Type B pancreatic cell (in vitro differentiated cells): ENCODE measurements at regions not wholly inside any gene's neighbourhood (a gene's known extent, or its start where the extent isn't known, plus 50 kb on each side); places are given as distances from the start of the nearest gene placed in this dataset.
"Not testable (repeated sequence)": the region's sequence is repeated elsewhere in the genome, so short reads cannot be mapped to it uniquely, and the experiment has no call there.

Experiments used
- DNase-seq: peaks from one replicate; pipeline ENCODE4 v3.0.0; 2021; ENCODE audit warnings: mixed read lengths; ENCODE audit not compliant: unreplicated experiment; ENCODE audit errors: extremely low spot score
- H3K27ac Mint-ChIP-seq: 2 replicates; pipeline ENCODE4 v1.8.0; 2021; ENCODE audit warnings: mild to moderate bottlenecking, mixed read lengths
- H3K27me3 Mint-ChIP-seq: 2 replicates; pipeline ENCODE4 v1.8.0; 2021; ENCODE audit warnings: mixed read lengths
- H3K36me3 Mint-ChIP-seq: 2 replicates; pipeline ENCODE4 v1.8.0; 2021; ENCODE audit warnings: mixed read lengths
- H3K4me1 Mint-ChIP-seq: one replicate; pipeline ENCODE4 v1.8.0; 2021; ENCODE audit warnings: mixed read lengths; ENCODE audit not compliant: unreplicated experiment
- H3K4me3 Mint-ChIP-seq: 2 replicates; pipeline ENCODE4 v1.8.0; 2021; ENCODE audit warnings: mild to moderate bottlenecking, mixed read lengths
- H3K9me3 Mint-ChIP-seq: 2 replicates; pipeline ENCODE4 v1.8.0; 2021; ENCODE audit warnings: mixed read lengths
- CTCF ChIP-seq: fragments of 200-600 bp; sonication (generic); conservative IDR thresholded peaks from 2 replicates; pipeline ENCODE4 v1.5.0; 2021; ENCODE audit warnings: antibody characterized with exemption, mild to moderate bottlenecking

- Mint-ChIP-seq H3K4me1 (no peaks in the 10 kb centered on the region), H3K27me3 (peaks cover 16% of the 10 kb centered on the region), H3K27ac (no peak overlapping the region), H3K4me3 (no peak overlapping the region), H3K9me3 (no peaks in the 10 kb centered on the region), H3K36me3 (no peaks in the 10 kb centered on the region)
- no peak for DNase-seq
- no peak for TF ChIP-seq CTCF
These were observed 168.0 kb downstream of the FOXB1 start for GRCh38 chr15:60172143-60172542.

- H3K9me3 Mint-ChIP-seq, result no peaks in the 10 kb centered on the region
- no peaks in the 10 kb centered on the region for H3K36me3 Mint-ChIP-seq
- TF ChIP-seq CTCF, result peak; percentile 87
- H3K27ac Mint-ChIP-seq, result no peak overlapping the region
- no peaks in the 10 kb centered on the region for H3K4me1 Mint-ChIP-seq
- H3K27me3 Mint-ChIP-seq, result peaks cover 40% of the 10 kb centered on the region
- no peak for DNase-seq
- no peak overlapping the region for H3K4me3 Mint-ChIP-seq
These were observed 175.8 kb downstream of the FOXB1 start for GRCh38 chr15:60179786-60180391.

GRCh38 chr15:60181957-60182356 lies 177.8 kb downstream of the FOXB1 start:
- not testable (repeated sequence) for H3K36me3 Mint-ChIP-seq, H3K4me1 Mint-ChIP-seq, DNase-seq, H3K27ac Mint-ChIP-seq, H3K9me3 Mint-ChIP-seq, H3K4me3 Mint-ChIP-seq
- H3K27me3 Mint-ChIP-seq, result peaks cover 36% of the 10 kb centered on the region

- no peak overlapping the region for H3K27ac Mint-ChIP-seq
- H3K4me3 Mint-ChIP-seq, result no peak overlapping the region
- DNase-seq, result no peak
- no peak for TF ChIP-seq CTCF
- H3K9me3 Mint-ChIP-seq, result no peaks in the 10 kb centered on the region
- peaks cover 37% of the 10 kb centered on the region for H3K27me3 Mint-ChIP-seq
- no peaks in the 10 kb centered on the region for H3K4me1 Mint-ChIP-seq
- H3K36me3 Mint-ChIP-seq, result no peaks in the 10 kb centered on the region
These were observed 179.3 kb downstream of the FOXB1 start for GRCh38 chr15:60183366-60183765.

- Mint-ChIP-seq H3K27me3 (peaks cover 39% of the 10 kb centered on the region), H3K36me3 (no peaks in the 10 kb centered on the region), H3K27ac (no peak overlapping the region), H3K9me3 (no peaks in the 10 kb centered on the region), H3K4me1 (no peaks in the 10 kb centered on the region), H3K4me3 (no peak overlapping the region)
- TF ChIP-seq CTCF, result no peak
- DNase-seq, result no peak
These were observed 180.5 kb downstream of the FOXB1 start for GRCh38 chr15:60184579-60184978.

GRCh38 chr15:60191016-60191415 lies 186.9 kb downstream of the FOXB1 start:
- TF ChIP-seq CTCF, result no peak
- no peak overlapping the region for H3K4me3 Mint-ChIP-seq
- peaks cover 41% of the 10 kb centered on the region for H3K27me3 Mint-ChIP-seq
- no peaks in the 10 kb centered on the region for H3K4me1 Mint-ChIP-seq
- H3K36me3 Mint-ChIP-seq, result no peaks in the 10 kb centered on the region
- no peak for DNase-seq
- peaks cover 5% of the 10 kb centered on the region for H3K9me3 Mint-ChIP-seq
- H3K27ac Mint-ChIP-seq, result no peak overlapping the region
